ENCODE measurements at regions not wholly inside any gene's neighbourhood (a gene's known extent, or its start where the extent isn't known, plus 50 kb on each side); places are given as distances from the start of the nearest gene placed in this dataset.
"Not testable (repeated sequence)": the region's sequence is repeated elsewhere in the genome, so short reads cannot be mapped to it uniquely, and the experiment has no call there.

- Histone ChIP-seq H3K27me3 (ENCODE audit: insufficient read depth, low read length) (no peaks in the 10 kb centered on the region), H3K9me3 (ENCODE audit: low read length) (no peaks in the 10 kb centered on the region), H3K36me3 (ENCODE audit: insufficient read depth, low read length) (no peaks in the 10 kb centered on the region), H3K4me3 (ENCODE audit: low read length) (no peak overlapping the region), H2AFZ (ENCODE audit: low read depth, low read length) (no peak overlapping the region), H3K4me1 (ENCODE audit: insufficient read depth, low read length) (no peaks in the 10 kb centered on the region)
Observed at GRCh38 chr3:8070011-8070410, 431.6 kb upstream of the LMCD1 start.

- not testable (repeated sequence) for H2AFZ ChIP-seq (ENCODE audit: low read depth, low read length); H3K9me3 ChIP-seq (ENCODE audit: low read length); H3K4me3 ChIP-seq (ENCODE audit: low read length); H3K36me3 ChIP-seq (ENCODE audit: insufficient read depth, low read length); H3K4me1 ChIP-seq (ENCODE audit: insufficient read depth, low read length); H3K27me3 ChIP-seq (ENCODE audit: insufficient read depth, low read length)
Observed at GRCh38 chr3:8074740-8075139, 426.9 kb upstream of the LMCD1 start.

GRCh38 chr3:8077126-8077525 lies 424.5 kb upstream of the LMCD1 start:
- no peak overlapping the region for H3K4me3 ChIP-seq (ENCODE audit: low read length)
- H3K27me3 ChIP-seq (ENCODE audit: insufficient read depth, low read length): no peaks in the 10 kb centered on the region
- no peaks in the 10 kb centered on the region for H3K4me1 ChIP-seq (ENCODE audit: insufficient read depth, low read length)
- no peaks in the 10 kb centered on the region for H3K36me3 ChIP-seq (ENCODE audit: insufficient read depth, low read length)
- H2AFZ ChIP-seq (ENCODE audit: low read depth, low read length): no peak overlapping the region
- H3K9me3 ChIP-seq (ENCODE audit: low read length): no peaks in the 10 kb centered on the region

GRCh38 chr3:8080464-8080863 lies 421.2 kb upstream of the LMCD1 start:
- Histone ChIP-seq H3K9me3 (ENCODE audit: low read length) (no peaks in the 10 kb centered on the region), H2AFZ (ENCODE audit: low read depth, low read length) (no peak overlapping the region), H3K4me1 (ENCODE audit: insufficient read depth, low read length) (no peaks in the 10 kb centered on the region), H3K4me3 (ENCODE audit: low read length) (no peak overlapping the region), H3K27me3 (ENCODE audit: insufficient read depth, low read length) (no peaks in the 10 kb centered on the region), H3K36me3 (ENCODE audit: insufficient read depth, low read length) (no peaks in the 10 kb centered on the region)

GRCh38 chr3:8085498-8085897 lies 416.1 kb upstream of the LMCD1 start:
- no peaks in the 10 kb centered on the region for H3K4me1 ChIP-seq (ENCODE audit: insufficient read depth, low read length)
- no peak overlapping the region for H2AFZ ChIP-seq (ENCODE audit: low read depth, low read length)
- H3K27me3 ChIP-seq (ENCODE audit: insufficient read depth, low read length): no peaks in the 10 kb centered on the region
- H3K9me3 ChIP-seq (ENCODE audit: low read length): no peaks in the 10 kb centered on the region
- H3K36me3 ChIP-seq (ENCODE audit: insufficient read depth, low read length): no peaks in the 10 kb centered on the region
- no peak overlapping the region for H3K4me3 ChIP-seq (ENCODE audit: low read length)

- H3K4me3 ChIP-seq (ENCODE audit: low read length): no peak overlapping the region
- H3K9me3 ChIP-seq (ENCODE audit: low read length): no peaks in the 10 kb centered on the region
- no peak overlapping the region for H2AFZ ChIP-seq (ENCODE audit: low read depth, low read length)
- H3K27me3 ChIP-seq (ENCODE audit: insufficient read depth, low read length): no peaks in the 10 kb centered on the region
- H3K36me3 ChIP-seq (ENCODE audit: insufficient read depth, low read length): no peaks in the 10 kb centered on the region
- H3K4me1 ChIP-seq (ENCODE audit: insufficient read depth, low read length): no peaks in the 10 kb centered on the region
Observed at GRCh38 chr3:8087951-8088350, 413.7 kb upstream of the LMCD1 start.

- Histone ChIP-seq H2AFZ (ENCODE audit: low read depth, low read length) (no peak overlapping the region), H3K27me3 (ENCODE audit: insufficient read depth, low read length) (no peaks in the 10 kb centered on the region), H3K4me1 (ENCODE audit: insufficient read depth, low read length) (no peaks in the 10 kb centered on the region), H3K36me3 (ENCODE audit: insufficient read depth, low read length) (no peaks in the 10 kb centered on the region), H3K9me3 (ENCODE audit: low read length) (no peaks in the 10 kb centered on the region), H3K4me3 (ENCODE audit: low read length) (no peak overlapping the region)
Observed at GRCh38 chr3:8094415-8094814, 407.2 kb upstream of the LMCD1 start.

GRCh38 chr3:8095724-8096123 lies 405.9 kb upstream of the LMCD1 start:
- Histone ChIP-seq H3K36me3 (ENCODE audit: insufficient read depth, low read length) (no peaks in the 10 kb centered on the region), H3K4me3 (ENCODE audit: low read length) (no peak overlapping the region), H2AFZ (ENCODE audit: low read depth, low read length) (no peak overlapping the region), H3K27me3 (ENCODE audit: insufficient read depth, low read length) (no peaks in the 10 kb centered on the region), H3K9me3 (ENCODE audit: low read length) (no peaks in the 10 kb centered on the region), H3K4me1 (ENCODE audit: insufficient read depth, low read length) (no peaks in the 10 kb centered on the region)

- Histone ChIP-seq H3K27me3 (ENCODE audit: insufficient read depth, low read length) (no peaks in the 10 kb centered on the region), H3K36me3 (ENCODE audit: insufficient read depth, low read length) (no peaks in the 10 kb centered on the region), H3K9me3 (ENCODE audit: low read length) (no peaks in the 10 kb centered on the region), H2AFZ (ENCODE audit: low read depth, low read length) (no peak overlapping the region), H3K4me3 (ENCODE audit: low read length) (no peak overlapping the region), H3K4me1 (ENCODE audit: insufficient read depth, low read length) (no peaks in the 10 kb centered on the region)
Observed at GRCh38 chr3:8097690-8098089, 403.9 kb upstream of the LMCD1 start.

GRCh38 chr3:8103954-8104353 lies 397.7 kb upstream of the LMCD1 start:
- Histone ChIP-seq H3K4me3 (ENCODE audit: low read length) (no peak overlapping the region), H3K9me3 (ENCODE audit: low read length) (no peaks in the 10 kb centered on the region), H3K27me3 (ENCODE audit: insufficient read depth, low read length) (no peaks in the 10 kb centered on the region), H2AFZ (ENCODE audit: low read depth, low read length) (no peak overlapping the region), H3K4me1 (ENCODE audit: insufficient read depth, low read length) (no peaks in the 10 kb centered on the region), H3K36me3 (ENCODE audit: insufficient read depth, low read length) (no peaks in the 10 kb centered on the region)

- H3K27me3 ChIP-seq (ENCODE audit: insufficient read depth, low read length): no peaks in the 10 kb centered on the region
Observed at GRCh38 chr3:8106921-8107320, 394.7 kb upstream of the LMCD1 start.

GRCh38 chr3:8110966-8111798 lies 390.4 kb upstream of the LMCD1 start:
- no peaks in the 10 kb centered on the region for H3K36me3 ChIP-seq (ENCODE audit: insufficient read depth, low read length)
- H3K4me3 ChIP-seq (ENCODE audit: low read length): no peak overlapping the region

More at GRCh38 chr3:8106921-8107320, 394.7 kb upstream of the LMCD1 start:
- no peak overlapping the region for H3K4me3 ChIP-seq (ENCODE audit: low read length)
- H2AFZ ChIP-seq (ENCODE audit: low read depth, low read length): no peak overlapping the region
- H3K4me1 ChIP-seq (ENCODE audit: insufficient read depth, low read length): no peaks in the 10 kb centered on the region
- H3K36me3 ChIP-seq (ENCODE audit: insufficient read depth, low read length): no peaks in the 10 kb centered on the region
- no peaks in the 10 kb centered on the region for H3K9me3 ChIP-seq (ENCODE audit: low read length)

GRCh38 chr3:8112587-8112986 lies 389.0 kb upstream of the LMCD1 start:
- H3K4me1 ChIP-seq (ENCODE audit: insufficient read depth, low read length): no peaks in the 10 kb centered on the region
- H3K27me3 ChIP-seq (ENCODE audit: insufficient read depth, low read length): no peaks in the 10 kb centered on the region
- no peaks in the 10 kb centered on the region for H3K9me3 ChIP-seq (ENCODE audit: low read length)
- H2AFZ ChIP-seq (ENCODE audit: low read depth, low read length): no peak overlapping the region
- H3K4me3 ChIP-seq (ENCODE audit: low read length): no peak overlapping the region
- no peaks in the 10 kb centered on the region for H3K36me3 ChIP-seq (ENCODE audit: insufficient read depth, low read length)

More at GRCh38 chr3:8110966-8111798, 390.4 kb upstream of the LMCD1 start:
- Histone ChIP-seq H2AFZ (ENCODE audit: low read depth, low read length) (no peak overlapping the region), H3K9me3 (ENCODE audit: low read length) (no peaks in the 10 kb centered on the region), H3K4me1 (ENCODE audit: insufficient read depth, low read length) (no peaks in the 10 kb centered on the region), H3K27me3 (ENCODE audit: insufficient read depth, low read length) (no peaks in the 10 kb centered on the region)

GRCh38 chr3:8113626-8114025 lies 388.0 kb upstream of the LMCD1 start:
- Histone ChIP-seq H3K27me3 (ENCODE audit: insufficient read depth, low read length) (no peaks in the 10 kb centered on the region), H3K36me3 (ENCODE audit: insufficient read depth, low read length) (no peaks in the 10 kb centered on the region), H3K4me3 (ENCODE audit: low read length) (no peak overlapping the region), H3K4me1 (ENCODE audit: insufficient read depth, low read length) (no peaks in the 10 kb centered on the region), H3K9me3 (ENCODE audit: low read length) (no peaks in the 10 kb centered on the region), H2AFZ (ENCODE audit: low read depth, low read length) (no peak overlapping the region)

All from neuron (in vitro differentiated cells).